H1 (cell line): ENCODE measurements at regions not wholly inside any gene's neighbourhood (a gene's known extent, or its start where the extent isn't known, plus 50 kb on each side); places are given as distances from the start of the nearest gene placed in this dataset.

ENCODE experiments used
- CTCF ChIA-PET: fragments of 300-600 bp; sonication (Branson Sonifier 250); formaldehyde crosslinking; loops from one replicate; lab custom pipeline; 2021; ENCODE audit not compliant: partially characterized antibody; lab: Charles Lee
- POLR2A ChIA-PET: fragments of 300-600 bp; sonication (Branson Sonifier 250); formaldehyde crosslinking; loops from one replicate; lab custom pipeline; 2021; ENCODE audit warnings: inconsistent platforms; ENCODE audit not compliant: partially characterized antibody; lab: Charles Lee
- DNase-seq, 2 experiments: peaks; one replicate each; pipeline versions ENCODE4 v3.0.0 to v3.0.0-alpha.2; 2010 to 2022; ENCODE audit warnings: low spot score in 2 of 2, low read depth in 1 of 2, mixed read lengths in 1 of 2
- FAIRE-seq: peaks from 2 replicates; lab custom pipeline; 2011; peaks lifted over from hg19 to GRCh38; lab: Jason Lieb, UNC
- H2AFZ ChIP-seq: 2 replicates; pipeline ENCODE4 v1.8.1; 2012; ENCODE audit warnings: low read length, inconsistent platforms
- H2AK5ac ChIP-seq: 2 replicates; pipeline ENCODE4 v1.6.1; 2013; ENCODE audit warnings: low read depth, low read length
- H2BK120ac ChIP-seq: replicated peaks from 2 replicates; pipeline ENCODE3; 2013; ENCODE audit warnings: low read depth, low read length, inconsistent platforms
- H2BK12ac ChIP-seq: 2 replicates; pipeline ENCODE4 v1.6.1; 2013; ENCODE audit warnings: low read depth, low read length
- H2BK15ac ChIP-seq: 2 replicates; pipeline ENCODE4 v1.6.1; 2013; ENCODE audit warnings: low read length
- H2BK20ac ChIP-seq: 2 replicates; pipeline ENCODE4 v1.6.1; 2013; ENCODE audit warnings: low read length
- H2BK5ac ChIP-seq: 2 replicates; pipeline ENCODE4 v1.6.1; 2013; ENCODE audit warnings: low read depth, low read length
- H3K14ac ChIP-seq: 2 replicates; pipeline ENCODE4 v1.6.1; 2013; ENCODE audit warnings: inconsistent platforms; ENCODE audit not compliant: insufficient read length
- H3K18ac ChIP-seq: 2 replicates; pipeline ENCODE4 v1.6.1; 2013; ENCODE audit warnings: low read length; ENCODE audit errors: extremely low read depth
- H3K23ac ChIP-seq: 2 replicates; pipeline ENCODE4 v1.6.1; 2013; ENCODE audit warnings: inconsistent platforms; ENCODE audit not compliant: insufficient read length
- H3K23me2 ChIP-seq: 2 replicates; pipeline ENCODE4 v1.6.1; 2013; ENCODE audit warnings: low read depth, low read length
- H3K27ac ChIP-seq: 2 replicates; pipeline ENCODE4 v1.6.1; 2011; ENCODE audit warnings: low read depth, low read length, inconsistent platforms
- H3K27me3 ChIP-seq, 4 experiments: replicated peaks in 1 of 4; 1 replicate in 1 of 4; 2 replicates in 3 of 4; pipeline versions ENCODE4 v1.6.1 to v1.8.1; 2011 to 2013; ENCODE audit warnings: low read length in 3 of 4, mild to moderate bottlenecking in 3 of 4, inconsistent platforms in 2 of 4, mixed read lengths in 2 of 4, moderate library complexity in 1 of 4; ENCODE audit not compliant: control insufficient read depth in 3 of 4, insufficient read depth in 3 of 4; ENCODE audit errors: extremely low read depth in 1 of 4
- H3K36me3 ChIP-seq, 4 experiments: 2 replicates each; pipeline versions ENCODE4 v1.6.1 to v1.8.1; 2011 to 2013; ENCODE audit warnings: mild to moderate bottlenecking in 4 of 4, low read length in 3 of 4, moderate library complexity in 2 of 4, control low read depth in 1 of 4, inconsistent platforms in 1 of 4; ENCODE audit not compliant: insufficient read depth in 4 of 4, control insufficient read depth in 2 of 4
- H3K4ac ChIP-seq: replicated peaks from 2 replicates; pipeline ENCODE3; 2013; ENCODE audit warnings: low read length, low read depth, mixed read lengths, inconsistent platforms; ENCODE audit not compliant: insufficient read length
- H3K4me1 ChIP-seq, 4 experiments: replicated peaks in 1 of 4; 1 replicate in 1 of 4; 2 replicates in 3 of 4; pipeline versions ENCODE4 v1.6.1 to v1.8.1; 2011 to 2013; ENCODE audit warnings: low read length in 3 of 4, inconsistent platforms in 2 of 4, mixed read lengths in 1 of 4; ENCODE audit not compliant: insufficient read depth in 4 of 4, control insufficient read depth in 3 of 4
- H3K4me2 ChIP-seq, 2 experiments: 2 replicates each; pipeline versions ENCODE4 v1.6.1 to v1.8.1; 2011 to 2013; ENCODE audit warnings: low read depth in 2 of 2, low read length in 2 of 2, control low read depth in 1 of 2, inconsistent platforms in 1 of 2, mild to moderate bottlenecking in 1 of 2; ENCODE audit not compliant: insufficient read depth in 1 of 2
- H3K4me3 ChIP-seq, 4 experiments: fragments of 200-600, 300-600 bp in 1 of 4; sonication (generic), shearing (Covaris generic), sonication (Bioruptor Twin) in 1 of 4; 2 replicates each; pipeline versions ENCODE4 v1.5.1 to v1.8.1; 2011 to 2016; ENCODE audit warnings: low read length in 4 of 4, low read depth in 3 of 4, control low read depth in 2 of 4, inconsistent platforms in 2 of 4, mild to moderate bottlenecking in 2 of 4, mixed read lengths in 1 of 4, moderate library complexity in 1 of 4; ENCODE audit not compliant: insufficient read depth in 2 of 4; ENCODE audit errors: extremely low read depth in 1 of 4
- H3K56ac ChIP-seq: replicated peaks from 2 replicates; pipeline ENCODE3; 2013; ENCODE audit warnings: low read depth, mild to moderate bottlenecking, mixed read lengths, low read length, inconsistent platforms; ENCODE audit not compliant: insufficient read length
- H3K79me1 ChIP-seq: 2 replicates; pipeline ENCODE4 v1.6.1; 2013; ENCODE audit warnings: low read depth, low read length, control low read depth
- H3K79me2 ChIP-seq, 2 experiments: 2 replicates each; pipeline versions ENCODE4 v1.6.1 to v1.8.1; 2012 to 2013; ENCODE audit warnings: low read length in 2 of 2, mild to moderate bottlenecking in 2 of 2, inconsistent platforms in 1 of 2; ENCODE audit not compliant: insufficient read depth in 2 of 2, control insufficient read depth in 1 of 2
- H3K9ac ChIP-seq, 4 experiments: replicated peaks in 1 of 4; 1 replicate in 1 of 4; 2 replicates in 3 of 4; pipeline versions ENCODE4 v1.6.1 to v1.8.1; 2011 to 2013; ENCODE audit warnings: low read depth in 3 of 4, low read length in 3 of 4, control low read depth in 2 of 4, mild to moderate bottlenecking in 2 of 4, moderate library complexity in 2 of 4, inconsistent platforms in 1 of 4; ENCODE audit errors: extremely low read depth in 1 of 4
- H3K9me3 ChIP-seq, 2 experiments: 2 replicates each; pipeline versions ENCODE4 v1.6.1 to v1.8.1; 2012 to 2013; ENCODE audit warnings: mild to moderate bottlenecking in 2 of 2, moderate library complexity in 2 of 2, control low read depth in 1 of 2, inconsistent platforms in 1 of 2, low read depth in 1 of 2, low read length in 1 of 2, mixed read lengths in 1 of 2; ENCODE audit not compliant: insufficient read depth in 2 of 2
- H4K20me1 ChIP-seq, 2 experiments: replicated peaks in 1 of 2; 2 replicates each; pipeline versions ENCODE3 to v1.8.1; 2011 to 2013; ENCODE audit warnings: inconsistent platforms in 2 of 2, low read length in 2 of 2, mild to moderate bottlenecking in 1 of 2; ENCODE audit not compliant: insufficient read depth in 2 of 2, control insufficient read depth in 1 of 2
- H4K5ac ChIP-seq: 2 replicates; pipeline ENCODE4 v1.6.1; 2013; ENCODE audit warnings: low read length, low read depth, mixed read lengths, inconsistent platforms; ENCODE audit not compliant: insufficient read length
- H4K8ac ChIP-seq: 2 replicates; pipeline ENCODE4 v1.8.0; 2013; ENCODE audit warnings: mild to moderate bottlenecking, moderate library complexity, low read length, inconsistent platforms; ENCODE audit not compliant: insufficient read depth; ENCODE audit errors: extremely low read depth
- H4K91ac ChIP-seq: replicated peaks from 2 replicates; pipeline ENCODE3; 2013; ENCODE audit warnings: low read length, mixed read lengths, inconsistent platforms; ENCODE audit not compliant: insufficient read length
- MAFK ChIP-seq: IDR thresholded peaks from 2 replicates; pipeline ENCODE4 v1.6.1; 2012; ENCODE audit warnings: low read depth, mild to moderate bottlenecking, improper control_type of control experiment, low read length
- PHF8 ChIP-seq: fragments of 200-600 bp; sonication (generic); conservative IDR thresholded peaks from 2 replicates; pipeline ENCODE4 v1.7.1; 2012; ENCODE audit warnings: low read depth, mild to moderate bottlenecking, inconsistent platforms, low read length, moderate library complexity
- RAD21 ChIP-seq, 2 experiments: IDR thresholded peaks in 1 of 2; conservative IDR thresholded peaks in 1 of 2; 2 replicates each; pipeline ENCODE4 v1.6.1; 2011; ENCODE audit warnings: low read depth in 2 of 2, low read length in 2 of 2, improper control_type of control experiment in 1 of 2, inconsistent platforms in 1 of 2, mild to moderate bottlenecking in 1 of 2, moderate library complexity in 1 of 2
- TEAD4 ChIP-seq: IDR thresholded peaks from 2 replicates; pipeline ENCODE4 v1.6.1; 2012; ENCODE audit warnings: low read depth, low read length, inconsistent platforms, mixed read lengths
- WGBS, 2 experiments: shearing (Covaris generic) in 1 of 2; methylation state at CpG; one replicate each; pipeline versions ENCODE4 v1.1.6 to v1.1.7; 2013 to 2015; ENCODE audit warnings: low lambda C conversion rate in 2 of 2, mixed read lengths in 2 of 2, inconsistent platforms in 1 of 2, low coverage in 1 of 2, missing lambda C conversion rate in 1 of 2; ENCODE audit not compliant: insufficient replicate concordance in 2 of 2, insufficient coverage in 1 of 2, insufficient read length in 1 of 2; ENCODE audit errors: extremely low coverage in 1 of 2, missing lambda C conversion rate in 1 of 2; 5-methylcytosine and 5-hydroxymethylcytosine counted together
- TF ChIP-seq, protein P1 (sequence below), 3 experiments: IDR thresholded peaks; 1 replicate in 2 of 3; 2 replicates in 1 of 3; pipeline versions ENCODE4 v1.5.1 to v1.6.1; 2011; ENCODE audit warnings: low read length in 3 of 3, mild to moderate bottlenecking in 3 of 3, inconsistent platforms in 2 of 3, low read depth in 1 of 3, moderate library complexity in 1 of 3; ENCODE audit not compliant: insufficient read depth in 1 of 3; ENCODE audit errors: control extremely low read depth in 1 of 3

DNA sequence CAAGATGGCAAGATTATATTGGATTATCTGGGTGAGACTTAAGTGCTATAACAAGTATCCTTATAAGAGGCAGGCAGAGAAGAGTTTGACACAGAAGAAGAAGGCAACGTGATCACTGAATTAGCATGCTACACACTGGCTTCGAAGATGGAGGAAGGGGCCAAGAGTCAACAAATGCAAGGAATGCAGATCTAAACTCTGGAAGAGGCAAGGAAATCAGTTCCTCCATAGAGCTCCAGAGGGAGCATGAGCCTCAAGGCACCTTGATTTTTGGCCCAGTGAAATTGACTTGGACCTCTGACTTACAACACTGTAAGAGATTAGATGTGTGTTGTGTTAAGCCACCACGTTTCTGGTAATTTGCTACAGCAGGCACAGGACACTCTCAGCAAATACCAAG lies 536.4 kb upstream of the SEL1L start:
- FAIRE-seq (peak; percentile 55), DNase-seq (no peak)
- no peaks in the 10 kb centered on the region for H3K79me1 ChIP-seq
- no peak overlapping the region for H3K4me2 ChIP-seq
- H3K23me2 ChIP-seq: no peaks in the 10 kb centered on the region
- no peak overlapping the region for H3K9ac ChIP-seq
- H3K27ac ChIP-seq: no peak overlapping the region
- 88% methylated on average over 3 of the region's 3 CpGs; no CpG with 5 or more reads in 1 of the 2 experiments for WGBS, 2 experiments
- no peak overlapping the region for H3K23ac ChIP-seq
- no peak overlapping the region for H3K56ac ChIP-seq
- CTCF ChIA-PET: interaction anchor here (0.5 to 1.3 kb wide), 4 partner anchors 10 to 113 kb away, joined by 3 to 4 read pairs (median 3); no protein-coding TSS in a partner anchor
- H2BK5ac ChIP-seq: no peak overlapping the region
- no peak overlapping the region for H4K8ac ChIP-seq
- no peaks in the 10 kb centered on the region for H4K20me1 ChIP-seq
- H2BK12ac ChIP-seq: no peak overlapping the region
- no peaks in the 10 kb centered on the region for H3K4me1 ChIP-seq
- no peak overlapping the region for H3K18ac ChIP-seq
- no peaks in the 10 kb centered on the region for H3K9me3 ChIP-seq
- H3K79me2 ChIP-seq: no peaks in the 10 kb centered on the region
- no peak overlapping the region for H3K4ac ChIP-seq
- TF ChIP-seq PHF8: no peak
- TF ChIP-seq, protein P1, sequence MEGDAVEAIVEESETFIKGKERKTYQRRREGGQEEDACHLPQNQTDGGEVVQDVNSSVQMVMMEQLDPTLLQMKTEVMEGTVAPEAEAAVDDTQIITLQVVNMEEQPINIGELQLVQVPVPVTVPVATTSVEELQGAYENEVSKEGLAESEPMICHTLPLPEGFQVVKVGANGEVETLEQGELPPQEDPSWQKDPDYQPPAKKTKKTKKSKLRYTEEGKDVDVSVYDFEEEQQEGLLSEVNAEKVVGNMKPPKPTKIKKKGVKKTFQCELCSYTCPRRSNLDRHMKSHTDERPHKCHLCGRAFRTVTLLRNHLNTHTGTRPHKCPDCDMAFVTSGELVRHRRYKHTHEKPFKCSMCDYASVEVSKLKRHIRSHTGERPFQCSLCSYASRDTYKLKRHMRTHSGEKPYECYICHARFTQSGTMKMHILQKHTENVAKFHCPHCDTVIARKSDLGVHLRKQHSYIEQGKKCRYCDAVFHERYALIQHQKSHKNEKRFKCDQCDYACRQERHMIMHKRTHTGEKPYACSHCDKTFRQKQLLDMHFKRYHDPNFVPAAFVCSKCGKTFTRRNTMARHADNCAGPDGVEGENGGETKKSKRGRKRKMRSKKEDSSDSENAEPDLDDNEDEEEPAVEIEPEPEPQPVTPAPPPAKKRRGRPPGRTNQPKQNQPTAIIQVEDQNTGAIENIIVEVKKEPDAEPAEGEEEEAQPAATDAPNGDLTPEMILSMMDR (IDR thresholded peaks at IDR 0.05; ENCODE audit: control extremely low read depth in 1 of 3, insufficient read depth in 1 of 3, low read depth in 1 of 3, low read length in 3 of 3): peak in 2 of 3 experiments; percentile 24 to 47; a peak in 2 of 4 replicates
- no peak for TF ChIP-seq MAFK
- peak; percentile 45 to 59 for TF ChIP-seq RAD21 (IDR thresholded peaks at IDR 0.05 in 1 of 2, conservative IDR thresholded peaks at IDR 0.05 in 1 of 2; ENCODE audit: low read depth in 2 of 2, low read length in 2 of 2)
- 0 out of 2 replicates have a peak, but pooled peaks have one; percentile 50 for TF ChIP-seq TEAD4
- H3K27me3 ChIP-seq: no peaks in the 10 kb centered on the region
- no peak overlapping the region for H2BK120ac ChIP-seq
- no peak overlapping the region for H3K14ac ChIP-seq
- H3K4me3 ChIP-seq: no peak overlapping the region
- H2AFZ ChIP-seq: no peak overlapping the region
- no peaks in the 10 kb centered on the region for H3K36me3 ChIP-seq
- no peak overlapping the region for H2BK20ac ChIP-seq
- H4K91ac ChIP-seq: no peak overlapping the region
- no peak overlapping the region for H2AK5ac ChIP-seq
- POLR2A ChIA-PET: no interaction called here
- no peak overlapping the region for H2BK15ac ChIP-seq
- H4K5ac ChIP-seq: no peak overlapping the region
